WI38 (cell line): ENCODE measurements at regions not wholly inside any gene's neighbourhood (a gene's known extent, or its start where the extent isn't known, plus 50 kb on each side); places are given as distances from the start of the nearest gene placed in this dataset.

Source experiments
- H3K4me3 ChIP-seq: 2 replicates; pipeline ENCODE4 v1.5.1; 2011; ENCODE audit warnings: low read depth, mild to moderate bottlenecking, control low read depth, low read length
- TF ChIP-seq, protein P1 (sequence below): IDR thresholded peaks from 2 replicates; pipeline ENCODE4 v1.5.1; 2012; ENCODE audit warnings: low read depth, mild to moderate bottlenecking, control low read depth, low read length

DNA sequence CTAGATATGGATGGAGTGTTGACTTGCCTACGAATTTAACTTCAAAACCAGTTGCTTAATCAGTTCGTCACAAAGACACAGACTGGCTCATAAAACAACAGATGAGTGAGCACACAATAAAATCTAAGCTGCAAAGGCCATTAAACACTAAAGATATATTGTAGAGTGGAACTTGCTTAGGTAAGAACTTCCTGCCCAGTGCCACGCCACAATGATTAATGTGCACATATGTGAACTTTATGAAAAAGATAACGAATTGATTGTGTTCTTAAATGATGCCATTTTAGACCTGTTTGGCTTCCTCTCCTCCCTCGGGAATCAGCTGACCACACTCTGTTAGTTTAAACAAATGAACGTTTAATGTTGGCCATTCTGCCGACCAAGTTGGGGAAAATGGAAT is 2031.3 kb upstream of the CELF4 start:
- TF ChIP-seq, protein P1, sequence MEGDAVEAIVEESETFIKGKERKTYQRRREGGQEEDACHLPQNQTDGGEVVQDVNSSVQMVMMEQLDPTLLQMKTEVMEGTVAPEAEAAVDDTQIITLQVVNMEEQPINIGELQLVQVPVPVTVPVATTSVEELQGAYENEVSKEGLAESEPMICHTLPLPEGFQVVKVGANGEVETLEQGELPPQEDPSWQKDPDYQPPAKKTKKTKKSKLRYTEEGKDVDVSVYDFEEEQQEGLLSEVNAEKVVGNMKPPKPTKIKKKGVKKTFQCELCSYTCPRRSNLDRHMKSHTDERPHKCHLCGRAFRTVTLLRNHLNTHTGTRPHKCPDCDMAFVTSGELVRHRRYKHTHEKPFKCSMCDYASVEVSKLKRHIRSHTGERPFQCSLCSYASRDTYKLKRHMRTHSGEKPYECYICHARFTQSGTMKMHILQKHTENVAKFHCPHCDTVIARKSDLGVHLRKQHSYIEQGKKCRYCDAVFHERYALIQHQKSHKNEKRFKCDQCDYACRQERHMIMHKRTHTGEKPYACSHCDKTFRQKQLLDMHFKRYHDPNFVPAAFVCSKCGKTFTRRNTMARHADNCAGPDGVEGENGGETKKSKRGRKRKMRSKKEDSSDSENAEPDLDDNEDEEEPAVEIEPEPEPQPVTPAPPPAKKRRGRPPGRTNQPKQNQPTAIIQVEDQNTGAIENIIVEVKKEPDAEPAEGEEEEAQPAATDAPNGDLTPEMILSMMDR, result no peak
- no peak overlapping the region for H3K4me3 ChIP-seq

DNA sequence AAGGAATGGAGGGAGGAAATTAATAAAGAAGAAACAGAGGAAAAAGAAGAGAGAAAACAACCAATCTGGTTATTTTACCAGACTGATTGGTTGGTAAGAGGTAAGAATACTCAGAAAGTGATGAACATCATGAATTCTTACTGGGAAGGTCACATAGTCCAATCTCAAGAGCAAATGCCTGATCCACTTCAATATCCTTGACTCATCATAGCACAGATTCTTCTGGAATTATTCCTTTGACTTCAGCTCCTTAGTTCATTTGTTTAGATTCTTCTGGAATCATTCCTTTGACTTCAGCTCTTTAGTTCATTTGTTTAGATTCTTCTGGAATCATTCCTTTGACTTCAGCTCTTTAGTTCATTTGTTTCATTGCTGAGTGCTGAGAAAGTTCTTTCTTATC is 2030.6 kb upstream of the CELF4 start:
- no peak overlapping the region for H3K4me3 ChIP-seq
- TF ChIP-seq, protein P1, result no peak

DNA sequence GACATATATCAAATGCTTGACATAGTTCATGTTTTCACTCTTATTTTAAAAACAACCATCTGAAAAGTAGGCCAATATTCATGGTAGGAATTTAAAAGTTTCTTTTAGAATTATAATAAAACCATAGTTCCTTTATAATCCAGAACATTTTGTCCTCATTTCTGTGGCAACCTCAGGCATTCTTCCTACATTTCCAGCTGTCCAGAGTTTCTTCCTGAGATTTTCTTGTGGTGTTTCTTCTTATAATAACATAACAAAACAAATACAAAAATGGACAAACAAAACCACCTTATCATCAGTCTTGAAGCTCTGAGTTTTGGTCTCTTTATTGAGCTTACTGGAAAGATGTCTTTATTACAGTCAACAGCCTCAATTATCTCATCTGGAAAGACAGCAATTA is 2028.6 kb upstream of the CELF4 start:
- TF ChIP-seq, protein P1, result no peak
- no peak overlapping the region for H3K4me3 ChIP-seq

DNA sequence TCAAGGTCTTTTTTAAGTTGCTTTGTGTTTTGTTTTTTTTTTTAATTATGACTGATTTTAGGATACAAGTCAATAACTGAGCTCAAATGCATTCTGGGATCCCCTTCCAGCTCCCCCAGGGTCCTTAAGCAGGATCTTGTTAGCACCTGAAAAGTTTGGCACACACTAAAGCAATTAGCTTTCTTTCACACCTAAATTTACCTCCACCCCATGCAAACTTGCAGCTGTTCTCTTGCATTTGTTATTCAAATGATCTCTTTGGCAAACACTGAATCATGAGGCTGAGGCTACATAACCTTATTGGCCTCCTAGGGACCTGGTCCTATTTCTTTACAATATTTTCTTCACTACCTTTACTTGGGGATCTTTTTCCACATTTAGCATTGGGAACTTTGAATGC is 2026.1 kb upstream of the CELF4 start:
- H3K4me3 ChIP-seq, result no peak overlapping the region
- TF ChIP-seq, protein P1, result no peak

DNA sequence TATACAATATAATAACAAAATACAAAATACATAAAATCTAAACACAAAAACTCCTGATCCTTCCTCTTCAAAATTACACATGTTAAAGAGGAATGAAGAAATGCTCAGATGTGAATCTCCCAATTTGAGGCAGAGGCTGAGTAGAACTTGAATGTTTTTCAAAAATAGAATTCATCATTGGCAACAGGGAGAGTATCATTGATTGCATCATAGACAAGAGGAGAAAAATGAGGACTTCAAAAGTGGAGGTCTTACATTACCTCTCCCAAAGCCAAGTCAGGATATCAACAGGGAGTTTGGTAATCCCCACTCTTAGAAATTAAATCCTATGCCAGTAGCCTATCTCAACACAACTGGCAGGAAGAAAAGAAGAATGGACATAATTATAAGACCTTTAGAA is 2023.9 kb upstream of the CELF4 start:
- no peak overlapping the region for H3K4me3 ChIP-seq
- TF ChIP-seq, protein P1, result no peak

DNA sequence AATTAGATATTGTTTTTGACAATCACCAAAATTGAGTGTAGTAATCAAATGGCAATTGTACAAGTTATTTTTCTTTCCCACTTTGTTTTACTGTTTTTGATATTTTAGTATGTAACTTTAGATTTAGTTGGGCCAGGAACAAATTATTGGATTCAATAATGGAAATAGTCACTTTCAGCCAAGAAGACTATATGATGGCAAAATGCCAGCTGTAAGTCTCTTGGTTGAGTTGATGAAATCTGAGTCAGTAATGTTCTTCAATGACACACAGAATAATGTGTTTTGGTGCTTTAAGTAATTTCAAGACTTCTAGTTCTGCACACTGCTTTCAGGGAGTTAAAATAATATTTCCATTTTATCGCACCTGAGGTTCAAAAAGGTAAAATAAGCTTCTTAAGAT is 2022.0 kb upstream of the CELF4 start:
- TF ChIP-seq, protein P1, result no peak
- no peak overlapping the region for H3K4me3 ChIP-seq

DNA sequence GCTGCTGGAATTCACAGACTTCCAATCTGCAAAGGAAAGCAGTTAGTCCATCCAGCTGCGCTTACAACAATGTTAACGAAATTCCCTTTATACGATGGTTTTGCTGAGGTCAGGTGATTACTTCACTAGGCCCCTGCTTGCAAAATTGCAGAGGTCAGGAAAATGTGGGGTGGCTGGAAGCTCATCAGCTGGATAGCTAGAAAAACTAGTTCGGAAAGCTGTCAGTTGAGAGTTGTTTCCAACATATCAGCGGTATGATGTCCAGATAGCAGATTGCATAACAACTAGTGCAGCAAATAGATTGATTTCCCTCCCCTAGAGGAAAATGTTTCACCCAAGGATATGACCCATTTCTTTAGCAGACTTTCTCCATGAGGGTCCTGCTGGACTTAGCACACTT is 2021.1 kb upstream of the CELF4 start:
- H3K4me3 ChIP-seq, result no peak overlapping the region
- TF ChIP-seq, protein P1, result no peak
